ENCODE measurements at regions not wholly inside any gene's neighbourhood (a gene's known extent, or its start where the extent isn't known, plus 50 kb on each side); places are given as distances from the start of the nearest gene placed in this dataset.

DNA sequence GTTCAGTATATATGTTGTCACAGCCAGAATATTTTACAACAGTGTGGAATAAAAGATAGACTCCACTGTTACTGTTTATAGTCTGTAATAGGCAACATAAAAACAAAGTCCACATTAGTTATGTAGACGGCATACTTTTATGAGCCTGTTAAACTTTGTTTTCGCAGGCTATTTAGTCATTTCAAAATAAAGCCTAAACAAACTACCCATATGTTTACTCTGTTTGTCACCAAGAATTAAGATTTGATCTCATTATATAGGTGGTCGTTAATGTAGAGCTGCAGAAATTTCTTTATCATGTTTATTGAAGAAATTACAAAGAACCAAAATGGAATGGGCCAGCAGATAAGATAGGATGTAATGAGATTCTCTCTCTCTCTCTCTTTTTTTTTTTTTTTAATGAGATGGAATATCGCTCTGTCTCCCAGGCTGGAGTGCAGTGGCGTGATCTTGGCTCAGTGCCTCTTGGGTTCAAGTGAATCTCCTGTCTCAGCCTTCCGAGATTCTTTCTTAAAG is 943.8 kb upstream of the SOX9 start:
- no peaks in the 10 kb centered on the region for H3K36me3 Mint-ChIP-seq (ENCODE audit: insufficient read depth, unreplicated experiment)
- intact Hi-C loops (cut with micrococcal nuclease) = no loop called here
- no peak for DNase-seq (ENCODE audit: unreplicated experiment)
- ChIA-PET CTCF (interaction anchor here (0.9 kb wide), 1 partner anchor 48 kb away, joined by 3 read pairs; no protein-coding TSS in a partner anchor), POLR2A (no interaction called here)
- no peaks in the 10 kb centered on the region for H3K27me3 Mint-ChIP-seq (ENCODE audit: insufficient read depth, unreplicated experiment)
- H3K4me3 Mint-ChIP-seq (ENCODE audit: unreplicated experiment) = no peak overlapping the region
- no TSS peak for BruUV-seq (replicated peaks)
- H3K9me3 Mint-ChIP-seq (ENCODE audit: unreplicated experiment) = no peaks in the 10 kb centered on the region
- TF ChIP-seq, protein P1, sequence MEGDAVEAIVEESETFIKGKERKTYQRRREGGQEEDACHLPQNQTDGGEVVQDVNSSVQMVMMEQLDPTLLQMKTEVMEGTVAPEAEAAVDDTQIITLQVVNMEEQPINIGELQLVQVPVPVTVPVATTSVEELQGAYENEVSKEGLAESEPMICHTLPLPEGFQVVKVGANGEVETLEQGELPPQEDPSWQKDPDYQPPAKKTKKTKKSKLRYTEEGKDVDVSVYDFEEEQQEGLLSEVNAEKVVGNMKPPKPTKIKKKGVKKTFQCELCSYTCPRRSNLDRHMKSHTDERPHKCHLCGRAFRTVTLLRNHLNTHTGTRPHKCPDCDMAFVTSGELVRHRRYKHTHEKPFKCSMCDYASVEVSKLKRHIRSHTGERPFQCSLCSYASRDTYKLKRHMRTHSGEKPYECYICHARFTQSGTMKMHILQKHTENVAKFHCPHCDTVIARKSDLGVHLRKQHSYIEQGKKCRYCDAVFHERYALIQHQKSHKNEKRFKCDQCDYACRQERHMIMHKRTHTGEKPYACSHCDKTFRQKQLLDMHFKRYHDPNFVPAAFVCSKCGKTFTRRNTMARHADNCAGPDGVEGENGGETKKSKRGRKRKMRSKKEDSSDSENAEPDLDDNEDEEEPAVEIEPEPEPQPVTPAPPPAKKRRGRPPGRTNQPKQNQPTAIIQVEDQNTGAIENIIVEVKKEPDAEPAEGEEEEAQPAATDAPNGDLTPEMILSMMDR (IDR thresholded peaks at IDR 0.05; ENCODE audit: unreplicated experiment) = no peak
- no peaks in the 10 kb centered on the region for H3K4me1 Mint-ChIP-seq (ENCODE audit: insufficient read depth, unreplicated experiment)
- H3K27ac Mint-ChIP-seq (ENCODE audit: low read depth, unreplicated experiment) = no peak overlapping the region

DNA sequence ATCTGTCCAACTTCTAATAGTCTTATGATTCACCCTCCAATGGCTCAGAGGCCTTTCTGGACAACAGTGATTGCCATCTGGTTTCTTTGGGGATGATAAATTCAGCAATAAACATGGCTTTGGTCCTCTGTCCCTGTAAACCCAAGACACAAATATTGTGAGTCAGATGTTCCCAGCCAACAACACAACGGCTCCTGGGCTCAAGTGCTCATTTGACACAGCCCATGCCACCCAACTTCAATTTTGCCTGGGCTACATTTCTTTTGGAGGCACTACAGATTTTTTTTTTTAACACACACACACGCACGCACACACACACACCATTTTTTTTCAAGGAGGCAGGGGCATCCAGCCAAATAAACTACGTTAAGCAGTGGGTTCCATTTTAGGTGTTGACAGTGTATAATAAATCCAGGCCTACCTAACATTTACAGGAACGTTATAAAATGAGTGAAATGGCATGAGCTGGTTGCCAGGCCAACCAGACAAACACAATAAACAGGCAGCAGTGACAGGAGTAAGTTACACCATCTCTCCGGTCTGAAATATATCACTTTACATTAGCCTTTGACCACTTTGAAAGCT is 939.9 kb upstream of the SOX9 start:
- Mint-ChIP-seq H3K9me3 (ENCODE audit: unreplicated experiment) (no peaks in the 10 kb centered on the region), H3K4me3 (ENCODE audit: unreplicated experiment) (no peak overlapping the region), H3K27ac (ENCODE audit: low read depth, unreplicated experiment) (no peak overlapping the region), H3K36me3 (ENCODE audit: insufficient read depth, unreplicated experiment) (no peaks in the 10 kb centered on the region), H3K27me3 (ENCODE audit: insufficient read depth, unreplicated experiment) (no peaks in the 10 kb centered on the region), H3K4me1 (ENCODE audit: insufficient read depth, unreplicated experiment) (peaks cover 5% of the 10 kb centered on the region)
- intact Hi-C loops (cut with micrococcal nuclease) = loop anchor here (10.0 kb wide), 1 partner anchor 234 kb away; no protein-coding TSS in a partner anchor
- DNase-seq (ENCODE audit: unreplicated experiment) = peak; percentile 14
- TF ChIP-seq, protein P1 (IDR thresholded peaks at IDR 0.05; ENCODE audit: unreplicated experiment) = no peak
- CTCF ChIA-PET = interaction anchor here (0.6 to 1.0 kb wide), 2 partner anchors 45 to 271 kb away, joined by 3 read pairs; no protein-coding TSS in a partner anchor
- POLR2A ChIA-PET = interaction anchor here (0.6 to 0.7 kb wide), 2 partner anchors 9 to 165 kb away, joined by 3 read pairs; no protein-coding TSS in a partner anchor
- BruUV-seq (replicated peaks) = no TSS peak

DNA sequence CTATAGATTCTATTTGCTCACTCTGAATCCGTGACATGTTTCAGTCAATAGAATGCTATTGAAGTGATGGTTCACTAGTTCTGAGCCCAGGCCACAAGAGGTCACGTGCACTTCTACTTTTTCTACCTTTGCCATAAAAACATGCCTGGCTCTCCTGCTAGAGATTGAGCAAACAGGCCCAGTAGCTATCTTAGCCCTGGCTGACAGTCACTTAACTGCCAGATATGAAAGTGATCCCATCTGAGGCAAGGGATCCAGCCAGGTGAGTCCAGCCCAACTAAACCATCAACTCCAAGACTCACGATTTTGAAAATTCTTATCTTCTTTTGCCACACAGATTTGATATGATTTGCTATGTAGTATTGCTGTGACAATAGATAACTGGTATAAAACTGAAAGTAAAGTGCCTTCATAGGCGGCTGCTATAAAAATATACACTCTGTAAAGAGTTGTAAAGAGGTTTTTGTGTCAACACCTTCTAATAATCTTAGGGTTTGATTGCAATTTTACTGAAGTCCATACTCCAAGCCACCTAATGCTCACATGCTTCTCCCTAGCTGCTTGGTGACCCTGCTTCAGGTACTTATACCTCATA is 937.7 kb upstream of the SOX9 start:
- no TSS peak for BruUV-seq (replicated peaks)
- Mint-ChIP-seq H3K4me3 (ENCODE audit: unreplicated experiment) (no peak overlapping the region), H3K4me1 (ENCODE audit: insufficient read depth, unreplicated experiment) (peaks cover 13% of the 10 kb centered on the region), H3K9me3 (ENCODE audit: unreplicated experiment) (no peaks in the 10 kb centered on the region), H3K36me3 (ENCODE audit: insufficient read depth, unreplicated experiment) (no peaks in the 10 kb centered on the region), H3K27me3 (ENCODE audit: insufficient read depth, unreplicated experiment) (no peaks in the 10 kb centered on the region), H3K27ac (ENCODE audit: low read depth, unreplicated experiment) (no peak overlapping the region)
- TF ChIP-seq, protein P1 (IDR thresholded peaks at IDR 0.05; ENCODE audit: unreplicated experiment) = no peak
- POLR2A ChIA-PET = interaction anchor here (0.6 kb wide), 1 partner anchor 21 kb away, joined by 3 read pairs; no protein-coding TSS in a partner anchor
- intact Hi-C loops (cut with micrococcal nuclease) = loop anchor here (10.0 kb wide), 1 partner anchor 232 kb away; no protein-coding TSS in a partner anchor
- DNase-seq (ENCODE audit: unreplicated experiment) = no peak
- CTCF ChIA-PET = no interaction called here

DNA sequence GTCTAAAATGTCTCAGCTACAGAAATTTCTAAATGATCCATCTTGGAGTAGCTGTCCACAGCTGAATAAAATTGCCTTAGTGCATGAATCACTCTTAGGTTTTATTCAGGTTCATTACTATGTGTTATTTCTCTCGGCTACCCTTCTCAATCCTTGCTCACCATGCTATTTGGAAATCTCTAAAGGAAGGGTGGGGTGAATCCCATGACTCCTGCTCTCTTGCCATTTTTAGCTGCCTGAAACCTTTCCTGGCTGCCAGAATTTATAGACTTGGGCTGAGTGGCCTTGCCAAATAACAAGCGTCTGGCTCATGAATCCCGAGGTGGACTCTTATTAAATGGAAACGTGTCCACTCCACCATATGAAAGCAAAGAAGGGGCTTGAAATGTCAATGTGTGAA is 936.1 kb upstream of the SOX9 start:
- ChIA-PET POLR2A (interaction anchor here (0.7 kb wide), 1 partner anchor 11 kb away, joined by 4 read pairs; no protein-coding TSS in a partner anchor), CTCF (no interaction called here)
- peaks cover 29% of the 10 kb centered on the region for H3K4me1 Mint-ChIP-seq (ENCODE audit: insufficient read depth, unreplicated experiment)
- peaks cover 7% of the 10 kb centered on the region for H3K36me3 Mint-ChIP-seq (ENCODE audit: insufficient read depth, unreplicated experiment)
- H3K4me3 Mint-ChIP-seq (ENCODE audit: unreplicated experiment) = no peak overlapping the region
- intact Hi-C loops (cut with micrococcal nuclease) = loop anchor here (10.0 kb wide), 1 partner anchor 230 kb away; no protein-coding TSS in a partner anchor
- BruUV-seq (replicated peaks) = no TSS peak
- peak overlapping the region; percentile 19 for H3K27ac Mint-ChIP-seq (ENCODE audit: low read depth, unreplicated experiment)
- TF ChIP-seq, protein P1 (IDR thresholded peaks at IDR 0.05; ENCODE audit: unreplicated experiment) = no peak
- H3K27me3 Mint-ChIP-seq (ENCODE audit: insufficient read depth, unreplicated experiment) = no peaks in the 10 kb centered on the region
- peak; percentile 70 for DNase-seq (ENCODE audit: unreplicated experiment)
- no peaks in the 10 kb centered on the region for H3K9me3 Mint-ChIP-seq (ENCODE audit: unreplicated experiment)

All from MCF 10A (cell line).